ENCODE measurements at regions not wholly inside any gene's neighbourhood (a gene's known extent, or its start where the extent isn't known, plus 50 kb on each side); places are given as distances from the start of the nearest gene placed in this dataset.

- Histone ChIP-seq H3K9me3 (ENCODE audit: control insufficient read depth, insufficient read depth, low read depth, low read length) (no peaks in the 10 kb centered on the region), H3K4me1 (ENCODE audit: control insufficient read depth, insufficient read depth, low read length) (no peaks in the 10 kb centered on the region), H3K27ac (ENCODE audit: low read length) (no peak overlapping the region), H3K27me3 (ENCODE audit: control insufficient read depth, insufficient read depth, low read length) (no peaks in the 10 kb centered on the region), H3K36me3 (ENCODE audit: control insufficient read depth, insufficient read depth, low read length) (no peaks in the 10 kb centered on the region), H3K4me3 (ENCODE audit: low read depth in 2 of 2, low read length in 2 of 2) (no peak overlapping the region)
- DNase-seq (ENCODE audit: low read depth, low spot score) (no peak), ATAC-seq (no peak)
- no TSS peak for BruUV-seq (replicated peaks)
- TF ChIP-seq SIN3A (IDR thresholded peaks at IDR 0.05; ENCODE audit: borderline replicate concordance, insufficient read depth, low read depth, low read length) (no peak), REST (IDR thresholded peaks at IDR 0.05; ENCODE audit: insufficient read depth in 1 of 2, low read depth in 2 of 2, low read length in 1 of 2) (no peak), TCF7L2 (IDR thresholded peaks at IDR 0.05; ENCODE audit: low read depth, low read length) (no peak), CTCF (IDR thresholded peaks at IDR 0.05) (no peak), POLR2AphosphoS5 (IDR thresholded peaks at IDR 0.05; ENCODE audit: low read depth, low read length) (no peak)
- intact Hi-C loops (cut with micrococcal nuclease; ENCODE audit: unreplicated experiment) = no loop called here
- in situ Hi-C loops (cut with HindIII; ENCODE audit: low pct_unique_long_range_greater_than_20kb, low sequenced_read_pairs) = no loop called here
- ChIA-PET CTCF (no interaction called here), POLR2A (no interaction called here)
Observed at GRCh38 chr9:26176628-26177027, 498.4 kb upstream of the TUSC1 start.

- DNase-seq (ENCODE audit: low read depth, low spot score) = no peak
- ATAC-seq = no peak
- CTCF ChIA-PET = no interaction called here
Observed at GRCh38 chr9:26175264-26175663, 497.0 kb upstream of the TUSC1 start.

More at GRCh38 chr9:26175264-26175663, 497.0 kb upstream of the TUSC1 start:
- TF ChIP-seq POLR2AphosphoS5 (IDR thresholded peaks at IDR 0.05; ENCODE audit: low read depth, low read length) = no peak
- no peak for TF ChIP-seq CTCF (IDR thresholded peaks at IDR 0.05)
- TF ChIP-seq SIN3A (IDR thresholded peaks at IDR 0.05; ENCODE audit: borderline replicate concordance, insufficient read depth, low read depth, low read length) = no peak
- TF ChIP-seq REST (IDR thresholded peaks at IDR 0.05; ENCODE audit: insufficient read depth in 1 of 2, low read depth in 2 of 2, low read length in 1 of 2) = no peak
- no peak for TF ChIP-seq TCF7L2 (IDR thresholded peaks at IDR 0.05; ENCODE audit: low read depth, low read length)
- POLR2A ChIA-PET = no interaction called here
- in situ Hi-C loops (cut with HindIII; ENCODE audit: low pct_unique_long_range_greater_than_20kb, low sequenced_read_pairs) = no loop called here
- Histone ChIP-seq H3K4me1 (ENCODE audit: control insufficient read depth, insufficient read depth, low read length) (no peaks in the 10 kb centered on the region), H3K27ac (ENCODE audit: low read length) (no peak overlapping the region), H3K9me3 (ENCODE audit: control insufficient read depth, insufficient read depth, low read depth, low read length) (no peaks in the 10 kb centered on the region), H3K36me3 (ENCODE audit: control insufficient read depth, insufficient read depth, low read length) (no peaks in the 10 kb centered on the region), H3K27me3 (ENCODE audit: control insufficient read depth, insufficient read depth, low read length) (no peaks in the 10 kb centered on the region), H3K4me3 (ENCODE audit: low read depth in 2 of 2, low read length in 2 of 2) (no peak overlapping the region)
- intact Hi-C loops (cut with micrococcal nuclease; ENCODE audit: unreplicated experiment) = no loop called here
- no TSS peak for BruUV-seq (replicated peaks)
